PC-9 (cell line): ENCODE measurements at regions not wholly inside any gene's neighbourhood (a gene's known extent, or its start where the extent isn't known, plus 50 kb on each side); places are given as distances from the start of the nearest gene placed in this dataset.

Experiments used
- BruUV-seq: library from RNA; stranded (reverse); fragments of 400-500 nt; replicated peaks from 2 replicates; lab custom pipeline; 2021; lab: Mats Ljungman, UMichigan
- CTCF ChIA-PET: fragments of 300-600 bp; sonication (Branson Sonifier 250); formaldehyde crosslinking; loops from one replicate; lab custom pipeline; 2022; ENCODE audit warnings: antibody characterized with exemption; lab: Charles Lee
- POLR2A ChIA-PET: fragments of 300-600 bp; sonication (Branson Sonifier 250); formaldehyde crosslinking; loops from one replicate; lab custom pipeline; 2022; ENCODE audit warnings: antibody characterized with exemption; ENCODE audit not compliant: unreplicated experiment; lab: Charles Lee
- DNase-seq, 2 experiments: peaks; one replicate each; pipeline versions ENCODE4 v3.0.0 to v3.0.0-alpha.2; 2015 to 2022; ENCODE audit warnings: mixed read lengths in 1 of 2
- H2AFZ ChIP-seq: fragments of 200-600 bp; sonication (generic); 2 replicates; pipeline ENCODE4 v1.8.1; 2017; ENCODE audit warnings: antibody characterized with exemption
- H3F3A ChIP-seq: fragments of 200-600 bp; sonication (generic); 2 replicates; pipeline ENCODE4 v1.8.1; 2017; ENCODE audit warnings: antibody characterized with exemption, mild to moderate bottlenecking, low read depth; ENCODE audit not compliant: insufficient read depth
- H3K27ac ChIP-seq: fragments of 200-600 bp; sonication (generic); 2 replicates; pipeline ENCODE4 v1.6.1; 2016; ENCODE audit warnings: mixed run types
- H3K27me3 ChIP-seq: fragments of 200-600 bp; sonication (generic); 2 replicates; pipeline ENCODE4 v1.6.1; 2016; ENCODE audit warnings: low read depth, mixed run types; ENCODE audit not compliant: insufficient read depth
- H3K36me3 ChIP-seq: fragments of 200-600 bp; sonication (generic); 2 replicates; pipeline ENCODE4 v1.6.1; 2016; ENCODE audit warnings: low read depth, mixed run types
- H3K4me1 ChIP-seq: fragments of 200-600 bp; sonication (generic); replicated peaks from 2 replicates; pipeline ENCODE4 v1.6.1; 2016; ENCODE audit warnings: mixed run types; ENCODE audit not compliant: insufficient read depth
- H3K4me2 ChIP-seq: fragments of 200-600 bp; sonication (generic); 2 replicates; pipeline ENCODE4 v1.6.1; 2017; ENCODE audit warnings: mixed run types
- H3K4me3 ChIP-seq: fragments of 200-600 bp; sonication (generic); 2 replicates; pipeline ENCODE4 v1.6.1; 2016; ENCODE audit warnings: mixed run types
- H3K79me2 ChIP-seq: fragments of 200-600 bp; sonication (generic); 2 replicates; pipeline ENCODE4 v1.6.1; 2017; ENCODE audit warnings: low read depth, mixed run types
- H3K9me2 ChIP-seq: fragments of 200-600 bp; sonication (generic); 2 replicates; pipeline ENCODE4 v1.8.1; 2017; ENCODE audit warnings: mild to moderate bottlenecking; ENCODE audit not compliant: insufficient read depth
- H3K9me3 ChIP-seq: fragments of 200-600 bp; sonication (generic); 2 replicates; pipeline ENCODE4 v1.8.1; 2016; ENCODE audit warnings: low read depth; ENCODE audit not compliant: insufficient read depth
- H4K20me1 ChIP-seq: fragments of 200-600 bp; sonication (generic); 2 replicates; pipeline ENCODE4 v1.8.1; 2017; ENCODE audit not compliant: insufficient read depth
- EZH2 ChIP-seq: fragments of 200-600 bp; sonication (generic); IDR thresholded peaks from 2 replicates; pipeline ENCODE4 v1.8.0; 2017; ENCODE audit warnings: antibody characterized with exemption, low read depth
- intact Hi-C: fragments of 100-400 bp; cut with micrococcal nuclease; formaldehyde crosslinking; loops from one replicate; pipeline ENCODE4 v1.10.0; 2022; ENCODE audit not compliant: unreplicated experiment
- TF ChIP-seq, protein P1 (sequence below): fragments of 200-600 bp; sonication (generic); conservative IDR thresholded peaks from 2 replicates; pipeline ENCODE4 v1.6.1; 2017; ENCODE audit warnings: mixed run types, antibody characterized with exemption, mild to moderate bottlenecking, moderate library complexity

DNA sequence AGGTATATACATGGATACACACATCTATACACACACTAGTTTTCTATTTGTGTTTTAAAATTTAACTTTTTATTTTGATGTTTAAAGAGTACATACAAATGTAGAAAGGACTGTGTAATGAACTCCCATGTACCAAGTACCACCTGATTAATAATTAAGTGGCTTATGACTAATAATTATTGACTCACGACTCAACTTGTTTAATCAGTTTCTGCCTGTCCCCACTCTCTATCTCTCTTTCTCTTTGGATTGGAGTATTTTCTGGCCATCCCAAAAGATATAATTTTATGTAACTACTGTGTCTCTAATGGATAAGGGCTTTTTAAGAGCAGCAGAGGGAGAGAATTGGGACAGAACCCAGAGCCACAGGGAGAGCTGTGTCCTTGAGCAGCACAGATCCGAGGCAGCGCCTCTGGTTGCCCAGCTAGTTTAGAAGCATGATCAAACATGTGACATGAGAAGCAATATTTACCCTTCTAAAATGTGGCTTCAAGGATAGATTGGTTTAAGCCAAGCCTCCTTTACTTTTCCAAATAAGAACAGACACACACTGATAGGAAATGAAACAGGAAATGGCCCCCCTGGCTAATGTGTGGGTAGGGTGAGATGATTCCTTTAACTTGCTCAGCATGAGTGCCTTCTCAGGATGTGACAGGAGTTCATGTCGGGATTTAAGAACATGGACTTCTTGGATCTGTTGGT, 81.0 kb downstream of the ERMARD start:
- H3K4me2 ChIP-seq: no peak overlapping the region
- intact Hi-C loops: loop anchor here (5.0 kb wide), 1 partner anchor 460 kb away; the partner anchor contains the start of gene DLL1
- H3K27me3 ChIP-seq: peaks cover 93% of the 10 kb centered on the region
- ChIA-PET CTCF (interaction anchor here (0.9 kb wide), 1 partner anchor 685 kb away, joined by 4 read pairs; no protein-coding TSS in a partner anchor), POLR2A (no interaction called here)
- no peaks in the 10 kb centered on the region for H3K9me2 ChIP-seq
- no peak for DNase-seq
- H3F3A ChIP-seq: no peaks in the 10 kb centered on the region
- H4K20me1 ChIP-seq: no peaks in the 10 kb centered on the region; the same call in 1 of the 2 replicates
- no peaks in the 10 kb centered on the region for H3K79me2 ChIP-seq
- no peak overlapping the region for H3K27ac ChIP-seq
- H3K4me1 ChIP-seq: no peaks in the 10 kb centered on the region
- no peak overlapping the region for H3K4me3 ChIP-seq
- no peak overlapping the region for H2AFZ ChIP-seq
- TF ChIP-seq, protein P1, sequence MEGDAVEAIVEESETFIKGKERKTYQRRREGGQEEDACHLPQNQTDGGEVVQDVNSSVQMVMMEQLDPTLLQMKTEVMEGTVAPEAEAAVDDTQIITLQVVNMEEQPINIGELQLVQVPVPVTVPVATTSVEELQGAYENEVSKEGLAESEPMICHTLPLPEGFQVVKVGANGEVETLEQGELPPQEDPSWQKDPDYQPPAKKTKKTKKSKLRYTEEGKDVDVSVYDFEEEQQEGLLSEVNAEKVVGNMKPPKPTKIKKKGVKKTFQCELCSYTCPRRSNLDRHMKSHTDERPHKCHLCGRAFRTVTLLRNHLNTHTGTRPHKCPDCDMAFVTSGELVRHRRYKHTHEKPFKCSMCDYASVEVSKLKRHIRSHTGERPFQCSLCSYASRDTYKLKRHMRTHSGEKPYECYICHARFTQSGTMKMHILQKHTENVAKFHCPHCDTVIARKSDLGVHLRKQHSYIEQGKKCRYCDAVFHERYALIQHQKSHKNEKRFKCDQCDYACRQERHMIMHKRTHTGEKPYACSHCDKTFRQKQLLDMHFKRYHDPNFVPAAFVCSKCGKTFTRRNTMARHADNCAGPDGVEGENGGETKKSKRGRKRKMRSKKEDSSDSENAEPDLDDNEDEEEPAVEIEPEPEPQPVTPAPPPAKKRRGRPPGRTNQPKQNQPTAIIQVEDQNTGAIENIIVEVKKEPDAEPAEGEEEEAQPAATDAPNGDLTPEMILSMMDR: no peak
- no peak for TF ChIP-seq EZH2
- no TSS peak for BruUV-seq
- no peaks in the 10 kb centered on the region for H3K36me3 ChIP-seq
- H3K9me3 ChIP-seq: no peaks in the 10 kb centered on the region

DNA sequence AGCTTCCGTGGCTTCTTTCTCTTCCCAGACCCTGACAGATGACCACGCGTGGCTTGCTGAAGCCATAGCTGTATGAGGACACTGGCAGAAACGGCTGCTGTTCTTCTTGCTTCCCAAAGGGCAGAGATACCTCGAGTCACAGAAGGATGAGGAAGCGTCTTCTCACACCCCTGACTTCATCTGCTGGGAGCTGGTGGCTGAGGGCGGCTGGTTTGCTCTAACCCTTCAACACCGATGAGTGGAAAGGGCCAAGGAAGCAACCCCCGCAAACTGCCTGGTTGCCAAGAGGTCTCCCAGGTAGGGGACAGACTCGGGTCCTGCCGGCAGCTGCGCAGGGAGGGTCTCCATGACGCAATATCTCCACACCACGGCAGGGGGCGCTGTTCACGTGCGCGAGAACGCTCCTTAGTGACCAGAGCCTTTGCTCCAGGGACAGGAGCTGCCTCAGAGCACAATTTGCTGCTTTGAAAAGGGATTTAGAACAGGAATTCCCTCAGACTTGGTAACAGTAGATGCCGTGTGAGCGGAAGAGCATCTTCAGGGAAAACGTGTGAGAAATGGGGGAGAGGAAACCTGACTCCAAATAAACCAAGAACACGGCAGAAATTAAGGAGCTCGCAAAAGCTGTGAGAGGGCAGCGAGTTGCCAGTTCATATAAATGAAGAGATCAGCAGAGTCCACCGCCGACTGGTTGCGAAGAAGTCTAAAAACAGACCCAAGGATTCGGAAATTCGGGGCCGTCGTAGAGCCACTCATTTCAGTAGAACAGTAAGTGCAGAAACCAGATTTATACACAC, 80.2 kb downstream of the ERMARD start:
- CTCF ChIA-PET: interaction anchor here (0.9 kb wide), 1 partner anchor 685 kb away, joined by 4 read pairs; no protein-coding TSS in a partner anchor
- intact Hi-C loops: loop anchor here (1.0 to 5.0 kb wide), 2 partner anchors 461 to 686 kb away; partner anchors contain the start of gene DLL1
- Histone ChIP-seq H4K20me1 (no peaks in the 10 kb centered on the region; the same call in 1 of the 2 replicates), H3K4me1 (no peaks in the 10 kb centered on the region), H3K4me2 (no peak overlapping the region), H3F3A (no peaks in the 10 kb centered on the region), H3K4me3 (no peak overlapping the region), H3K9me2 (no peaks in the 10 kb centered on the region), H3K36me3 (no peaks in the 10 kb centered on the region), H3K79me2 (no peaks in the 10 kb centered on the region), H3K27me3 (peaks cover 93% of the 10 kb centered on the region), H2AFZ (no peak overlapping the region), H3K27ac (no peak overlapping the region), H3K9me3 (no peaks in the 10 kb centered on the region)
- TF ChIP-seq, protein P1: peak; percentile 83
- no peak for TF ChIP-seq EZH2
- POLR2A ChIA-PET: no interaction called here
- peak in 1 of 2 experiments; percentile 37 for DNase-seq
- BruUV-seq: no TSS peak
